GM10266 (cell line): ENCODE measurements at regions not wholly inside any gene's neighbourhood (a gene's known extent, or its start where the extent isn't known, plus 50 kb on each side); places are given as distances from the start of the nearest gene placed in this dataset.
"Not testable (repeated sequence)": the region's sequence is repeated elsewhere in the genome, so short reads cannot be mapped to it uniquely, and the experiment has no call there.

Experiments
- DNase-seq: peaks from one replicate; pipeline ENCODE4 v3.0.0; 2012; ENCODE audit errors: extremely low spot score
- CTCF ChIP-seq: IDR thresholded peaks from 2 replicates; pipeline ENCODE4 v1.5.1; 2012; ENCODE audit warnings: mild to moderate bottlenecking, low read depth; ENCODE audit not compliant: control insufficient read depth, insufficient read depth; ENCODE audit errors: missing control alignments

GRCh38 chr12:78293059-78293686 is 462.5 kb downstream of the NAV3 start:
- TF ChIP-seq CTCF: no peak
- no peak for DNase-seq

DNA sequence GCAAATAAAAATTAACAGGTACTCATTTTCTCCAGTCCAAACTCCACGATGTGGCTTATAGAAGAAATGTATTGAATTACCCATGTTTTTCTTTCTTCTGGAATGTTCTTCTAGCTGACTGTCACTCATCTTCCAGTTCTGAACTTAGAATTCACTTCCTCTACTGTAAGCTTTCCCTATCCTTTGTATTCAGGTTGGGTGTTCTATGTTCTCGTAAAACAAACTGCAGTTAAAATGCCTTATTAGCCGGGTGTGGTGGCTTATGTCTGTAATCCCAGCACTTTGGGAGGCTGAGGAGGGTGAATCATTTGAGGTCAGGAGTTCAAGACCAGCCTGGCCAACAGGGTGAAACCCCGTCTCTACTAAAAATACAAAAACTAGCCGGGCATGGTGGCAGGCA is 470.6 kb downstream of the NAV3 start:
- DNase-seq: not testable (repeated sequence)

DNA sequence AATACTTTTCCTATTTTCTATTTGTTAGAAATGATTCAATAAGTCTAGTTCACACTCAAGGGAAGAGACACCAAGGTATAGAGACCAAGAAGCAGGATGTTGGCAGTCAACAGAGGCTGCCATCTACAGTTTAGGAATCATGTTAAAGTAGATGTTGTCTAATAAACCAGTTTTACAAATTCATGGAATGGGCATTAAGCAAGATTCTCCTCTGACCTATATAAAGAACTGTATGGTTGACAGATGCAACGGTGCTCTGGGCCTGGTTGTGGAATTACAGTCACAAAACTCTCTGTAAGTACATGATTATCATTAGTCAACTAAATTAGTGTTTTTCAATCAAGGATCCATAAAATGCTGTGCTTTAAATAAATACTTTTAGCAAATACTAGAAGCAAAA is 475.1 kb downstream of the NAV3 start:
- DNase-seq: no peak
- no peak for TF ChIP-seq CTCF

DNA sequence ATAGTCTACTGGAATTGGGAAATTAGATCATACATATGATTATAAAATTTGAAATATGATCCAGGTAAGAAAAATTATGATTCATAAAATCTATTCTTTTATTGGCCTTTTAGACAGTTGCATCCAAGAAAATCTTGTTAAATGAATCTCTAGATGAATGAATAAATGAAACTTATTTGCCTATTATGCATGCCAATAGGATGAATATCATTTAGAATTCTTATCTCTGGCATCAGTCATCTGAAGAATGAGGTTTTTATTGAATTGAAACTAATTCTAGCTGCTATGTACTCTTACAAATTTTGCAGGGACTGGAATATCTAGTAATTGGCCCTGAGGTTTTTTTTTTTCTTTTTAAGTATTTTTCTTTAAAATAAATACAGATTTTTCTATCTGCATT is 475.5 kb downstream of the NAV3 start:
- DNase-seq: no peak
- no peak for TF ChIP-seq CTCF

GRCh38 chr12:78308701-78309100 is 478.0 kb downstream of the NAV3 start:
- TF ChIP-seq CTCF: no peak
- no peak for DNase-seq

- no peak for TF ChIP-seq CTCF
- no peak for DNase-seq
Observed at GRCh38 chr12:78315028-78315427, 484.3 kb downstream of the NAV3 start.

GRCh38 chr12:78316136-78316535 is 485.4 kb downstream of the NAV3 start:
- no peak for DNase-seq
- TF ChIP-seq CTCF: no peak
